Hematopoietic multipotent progenitor cell treated with erythropoietin and hydrocortisone succinate and interleukin-3 and kit ligand, for 4 days (in vitro differentiated cells): ENCODE measurements at regions not wholly inside any gene's neighbourhood (a gene's known extent, or its start where the extent isn't known, plus 50 kb on each side); places are given as distances from the start of the nearest gene placed in this dataset.

ENCODE experiments used
- DNase-seq: peaks from one replicate; pipeline ENCODE4 v3.0.0-alpha.2; 2015

DNA sequence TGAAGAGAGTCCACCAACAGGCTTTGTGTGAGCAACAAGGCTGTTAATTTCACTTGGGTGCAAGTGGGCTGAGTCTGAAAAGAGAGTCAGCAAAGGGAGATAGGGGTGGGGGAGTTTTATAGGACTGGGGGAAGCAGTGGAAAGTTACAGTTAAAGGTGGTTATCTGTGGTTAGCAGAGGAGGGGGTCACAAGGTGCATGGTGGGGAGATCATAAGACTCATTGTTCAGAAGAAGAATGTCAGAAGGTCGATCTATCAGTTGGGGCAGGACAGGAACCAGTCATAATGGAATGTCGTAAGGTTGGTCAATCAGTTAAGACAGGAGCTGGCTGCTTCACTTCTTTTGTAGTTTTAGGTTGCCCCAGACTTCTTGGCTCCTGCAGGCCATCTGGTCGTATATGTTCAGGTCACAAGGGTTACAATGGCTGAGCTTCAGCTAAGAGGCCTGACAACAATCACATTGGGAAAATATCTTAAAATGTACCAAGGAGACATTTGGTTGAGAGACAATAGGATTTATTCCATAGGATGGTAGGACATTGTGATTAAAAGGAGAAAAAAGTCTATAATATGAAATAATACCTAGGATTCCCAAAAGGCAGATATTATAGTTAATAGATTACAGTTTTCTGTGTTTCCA, 356.4 kb downstream of the ANKRD7 start:
- no peak for DNase-seq

DNA sequence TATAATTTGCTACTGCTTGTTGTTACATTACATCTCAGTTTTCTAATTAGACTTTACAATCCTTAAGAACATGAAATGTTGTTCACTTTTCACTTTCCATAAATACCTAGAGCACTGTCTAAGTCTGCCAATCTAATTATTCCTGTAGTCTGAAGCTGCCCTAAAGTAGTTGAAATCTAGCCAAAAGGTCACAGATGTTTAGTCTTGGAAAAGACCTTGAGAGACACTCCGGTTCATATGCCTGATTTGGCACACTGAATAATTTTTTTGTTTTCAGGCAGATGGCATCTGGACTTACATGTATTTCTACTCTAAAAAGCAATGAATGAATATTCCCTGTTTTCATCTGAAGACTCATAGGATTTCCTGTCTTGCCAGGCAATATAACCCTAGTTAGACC, 359.1 kb downstream of the ANKRD7 start:
- no peak for DNase-seq

DNA sequence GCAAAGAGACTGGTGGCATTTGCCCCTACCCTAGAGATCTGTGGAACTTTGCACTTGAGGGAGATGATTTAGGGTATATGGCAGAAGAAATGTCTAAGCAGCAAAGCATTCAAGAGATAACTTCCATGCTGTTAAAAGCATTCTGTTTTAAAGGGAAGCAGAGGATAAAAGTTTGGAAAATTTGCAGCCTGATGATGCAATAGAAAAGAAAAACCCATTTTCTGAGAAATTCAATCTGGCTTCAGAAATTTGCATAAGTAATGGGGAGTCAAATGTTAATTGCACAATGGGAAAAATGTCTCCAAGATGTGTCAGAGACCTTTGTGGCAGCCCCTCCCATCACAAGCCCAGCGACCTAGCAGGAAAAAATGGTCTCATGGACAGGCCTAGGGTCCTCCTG, 361.7 kb downstream of the ANKRD7 start:
- no peak for DNase-seq

DNA sequence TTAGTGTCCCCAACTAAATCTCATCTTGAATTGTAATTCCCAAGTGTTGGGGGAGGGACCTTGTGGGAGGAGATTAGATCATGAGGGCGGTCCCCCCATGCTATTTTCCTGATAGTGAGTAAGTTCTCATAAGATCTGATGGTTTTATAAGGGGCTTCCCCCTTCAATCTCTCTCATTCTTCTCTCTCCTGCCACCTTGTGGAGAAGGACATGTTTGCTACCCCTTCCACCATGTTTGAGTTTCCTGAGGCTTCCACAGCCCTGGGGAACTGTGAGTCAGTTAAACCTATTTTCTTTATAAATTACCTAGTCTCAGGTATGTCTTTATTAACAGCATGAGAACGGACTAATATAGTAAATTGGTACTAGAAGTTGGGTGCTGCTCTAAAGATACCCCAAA, 365.6 kb downstream of the ANKRD7 start:
- peak; percentile 64 for DNase-seq

DNA sequence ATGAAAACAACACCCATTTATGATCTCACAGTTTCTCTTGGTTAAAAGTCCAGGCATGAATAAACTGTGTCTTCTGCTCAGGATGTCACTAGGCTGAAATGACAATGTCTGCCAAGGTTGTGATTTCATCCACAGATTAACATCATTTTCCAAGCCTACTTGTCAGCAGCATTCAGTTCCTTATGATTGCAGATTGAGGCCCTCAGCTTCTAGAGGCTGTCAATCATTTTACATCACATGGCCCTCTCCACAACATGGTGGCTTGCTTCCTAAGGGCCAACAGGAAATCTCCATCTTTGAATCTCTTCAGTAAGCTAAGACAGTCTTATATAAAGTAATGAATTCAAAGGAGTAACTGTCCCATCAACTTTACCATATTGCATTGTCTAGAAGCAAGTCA, 377.6 kb downstream of the ANKRD7 start:
- no peak for DNase-seq

DNA sequence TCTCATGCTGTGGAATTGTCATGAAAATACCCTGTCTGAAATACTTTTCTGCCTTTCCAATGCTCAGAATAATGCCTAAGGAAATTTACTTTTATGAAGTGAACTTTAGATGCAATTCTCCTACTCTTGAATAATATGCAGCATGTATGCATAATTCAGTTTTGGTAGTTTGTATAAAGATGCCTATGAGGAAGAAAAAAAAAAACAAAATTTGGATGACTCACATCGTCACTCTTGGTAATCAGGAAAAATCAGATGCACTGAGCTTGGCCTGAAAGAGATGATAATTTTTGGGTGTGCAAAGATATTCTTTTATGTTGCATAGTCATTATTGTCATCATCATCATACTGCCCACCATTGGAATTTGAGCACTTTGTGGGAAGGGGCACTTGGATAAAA, 382.1 kb downstream of the ANKRD7 start:
- DNase-seq: no peak

DNA sequence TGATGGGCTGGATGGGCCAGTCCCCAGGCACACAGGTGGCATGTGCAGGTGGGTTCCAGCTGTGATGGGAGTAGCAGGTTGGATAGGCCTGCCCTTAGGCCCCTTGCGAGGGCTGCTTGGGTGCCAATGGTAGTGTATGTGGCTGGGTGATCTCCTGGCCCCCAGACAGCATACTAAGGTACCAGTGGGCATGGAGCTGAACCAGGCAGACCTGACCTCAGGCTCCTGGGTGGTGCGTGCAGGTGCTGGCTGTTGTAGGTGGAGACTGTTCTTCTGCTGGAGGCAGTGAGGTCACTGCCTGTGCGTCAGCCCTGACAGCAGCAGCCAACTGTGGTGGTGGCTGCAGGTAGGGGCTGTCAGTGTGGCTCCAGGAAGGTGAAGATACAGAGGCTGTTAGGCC, 384.7 kb downstream of the ANKRD7 start:
- DNase-seq: no peak

DNA sequence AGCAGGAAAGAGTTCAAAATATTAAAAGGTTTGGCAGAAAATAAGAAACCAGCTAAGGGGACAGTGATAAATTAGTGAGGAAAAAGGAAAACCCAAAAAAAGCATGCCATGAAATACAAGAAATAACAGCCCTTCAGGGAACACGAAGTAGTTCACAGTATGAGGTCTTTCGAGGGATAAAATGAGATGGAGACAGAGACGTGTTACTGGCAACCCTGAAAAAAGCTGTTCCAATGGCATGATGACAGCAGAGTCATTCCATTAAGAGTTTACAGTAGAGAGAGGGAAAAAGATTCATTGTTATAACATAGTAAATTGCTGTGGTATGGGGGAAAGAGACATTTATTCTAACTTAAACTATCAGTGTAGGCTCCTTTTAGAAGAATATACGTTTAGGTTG, 391.2 kb downstream of the ANKRD7 start:
- DNase-seq: no peak

DNA sequence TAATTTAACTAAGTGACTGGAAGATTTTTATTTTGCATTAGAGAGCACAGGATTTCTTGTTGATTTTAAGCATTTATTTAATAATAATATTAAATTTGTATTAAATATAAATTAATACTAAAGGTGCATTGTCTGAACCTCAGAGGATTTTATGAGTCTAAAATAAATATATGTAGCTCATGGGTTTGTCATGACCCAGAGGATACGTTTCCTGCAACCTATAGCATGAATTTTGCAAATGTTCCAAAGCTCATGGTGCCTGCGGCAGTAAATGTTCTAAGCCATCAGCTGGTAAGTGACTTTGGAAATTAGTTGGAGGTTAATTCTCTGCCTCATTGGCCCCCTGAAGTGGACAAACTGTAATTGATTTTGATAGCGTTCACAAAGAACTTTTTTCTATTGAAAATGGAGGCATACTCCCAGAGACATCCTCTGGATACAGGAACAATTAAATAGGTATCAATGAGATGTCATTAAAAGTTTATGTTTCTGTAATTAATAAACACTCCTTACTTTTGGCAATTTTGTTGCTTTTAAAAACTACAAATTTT, 397.4 kb downstream of the ANKRD7 start:
- DNase-seq: no peak

DNA sequence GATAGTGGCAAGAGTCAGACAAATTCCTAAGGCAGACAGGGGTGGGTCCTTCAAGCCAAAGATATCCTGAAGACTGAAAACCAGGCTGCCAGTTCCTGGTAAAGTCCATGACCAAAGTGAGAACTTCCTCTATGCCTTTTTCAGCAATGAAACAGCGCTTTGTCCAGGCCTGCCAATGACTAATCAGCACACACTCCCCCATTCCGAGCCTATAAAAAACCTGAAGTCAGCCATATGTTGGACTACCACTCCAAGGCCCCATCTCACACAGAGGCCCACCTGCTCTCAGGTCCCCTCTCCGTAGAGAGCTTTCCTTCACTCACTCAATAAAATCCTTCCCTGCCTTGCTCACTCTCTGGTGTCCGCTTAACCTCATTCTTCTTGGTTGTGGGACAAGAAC, 402.2 kb downstream of the ANKRD7 start:
- DNase-seq: no peak

DNA sequence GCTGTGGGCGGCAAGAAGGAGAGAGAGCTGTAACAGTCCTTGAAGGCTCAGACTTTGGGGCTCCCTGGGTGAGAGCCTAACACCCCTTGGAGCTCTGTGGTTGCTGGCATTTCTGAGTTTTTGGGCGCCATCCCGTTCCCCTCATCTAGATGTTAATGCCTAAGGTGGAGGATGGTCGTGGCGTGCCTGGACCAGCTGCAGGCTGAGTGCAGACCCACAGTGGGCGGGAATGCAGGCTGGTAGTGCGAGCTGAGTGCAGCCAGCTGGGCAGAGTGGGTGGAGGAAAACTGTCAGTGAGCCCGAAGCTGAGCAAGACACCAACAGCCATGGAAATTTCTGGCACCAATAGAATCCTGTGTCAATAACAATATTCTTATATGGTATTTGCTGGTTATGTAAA, 403.0 kb downstream of the ANKRD7 start:
- no peak for DNase-seq

DNA sequence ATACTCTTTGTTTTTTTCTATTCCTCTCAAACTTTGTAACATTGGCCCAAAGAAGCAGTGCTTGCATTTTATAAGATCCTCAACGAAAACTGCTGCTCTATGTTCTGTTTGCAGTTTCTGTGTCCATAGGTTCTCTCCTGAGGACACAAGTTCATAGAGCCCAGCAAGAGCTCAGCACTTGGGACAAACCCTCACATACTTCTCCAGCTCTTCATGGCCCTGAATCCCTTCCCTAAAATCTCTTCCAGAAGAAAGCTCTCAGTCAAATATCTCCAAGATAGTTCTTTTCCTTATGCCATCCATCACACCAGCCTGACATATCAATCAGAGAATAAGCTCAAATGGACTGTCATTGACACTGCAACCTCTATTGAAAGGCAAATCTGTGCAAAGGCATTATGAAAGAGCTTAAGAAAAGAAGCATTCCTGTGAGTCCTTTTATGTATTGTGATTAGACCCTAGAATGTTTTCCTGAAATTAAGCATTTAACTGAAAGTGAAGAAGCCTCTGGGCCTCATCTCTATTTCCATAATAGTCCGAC, 405.5 kb downstream of the ANKRD7 start:
- no peak for DNase-seq

DNA sequence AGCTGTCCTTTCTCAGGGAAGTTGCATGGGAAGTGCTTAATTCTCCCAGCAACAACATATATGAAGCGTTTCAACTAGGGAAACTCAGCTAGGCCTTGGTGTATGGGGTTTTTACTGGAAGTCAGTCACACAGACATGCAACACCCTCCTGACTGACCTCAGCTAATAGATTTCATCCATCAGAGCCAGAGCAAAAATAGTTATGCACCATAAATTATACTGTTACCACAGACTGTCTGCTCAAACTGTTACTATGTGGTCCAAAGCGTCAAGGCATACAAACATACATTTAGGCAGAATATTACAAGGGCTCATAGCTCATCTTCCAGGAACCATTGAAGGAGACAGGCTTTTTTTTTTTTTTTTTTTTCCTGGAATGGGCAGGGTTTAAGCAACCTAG, 417.9 kb downstream of the ANKRD7 start:
- DNase-seq: no peak

DNA sequence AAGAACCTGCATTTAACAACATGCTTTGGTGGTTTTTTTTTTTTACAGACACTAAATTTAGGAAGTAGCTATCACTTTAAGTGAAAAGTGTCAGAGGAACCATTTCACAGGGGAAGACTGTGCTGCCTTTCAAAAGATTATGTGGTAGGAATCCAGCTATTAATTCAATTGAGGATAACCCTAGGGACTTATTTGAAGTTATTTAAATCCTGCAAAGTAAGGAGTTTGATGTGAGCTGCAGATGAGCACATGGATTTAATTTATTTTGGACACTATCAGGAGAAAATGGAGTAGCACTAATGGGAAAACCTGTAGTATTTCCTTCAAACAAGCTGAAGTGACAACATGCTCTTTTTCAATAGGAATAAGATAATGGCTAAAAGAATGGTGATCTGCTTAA, 419.8 kb downstream of the ANKRD7 start:
- no peak for DNase-seq

DNA sequence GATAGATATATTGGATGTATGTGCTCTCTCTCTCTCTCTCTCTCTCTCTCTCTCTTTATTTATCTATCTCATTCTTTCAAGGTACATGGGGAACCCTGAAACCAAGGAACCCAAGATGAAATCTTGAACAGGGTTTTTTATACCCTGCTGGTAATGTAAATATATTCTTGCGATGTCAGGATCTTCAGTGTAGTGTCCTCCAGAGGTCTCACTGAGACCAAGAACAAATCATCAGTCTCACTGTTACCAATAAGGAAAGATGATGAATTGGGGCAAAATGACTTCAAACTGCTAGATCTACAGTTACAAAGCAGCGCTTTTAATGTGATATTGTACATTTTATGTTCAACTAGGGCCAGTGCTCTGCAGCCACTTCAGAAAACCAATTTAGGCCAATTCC, 423.5 kb downstream of the ANKRD7 start:
- DNase-seq: no peak

DNA sequence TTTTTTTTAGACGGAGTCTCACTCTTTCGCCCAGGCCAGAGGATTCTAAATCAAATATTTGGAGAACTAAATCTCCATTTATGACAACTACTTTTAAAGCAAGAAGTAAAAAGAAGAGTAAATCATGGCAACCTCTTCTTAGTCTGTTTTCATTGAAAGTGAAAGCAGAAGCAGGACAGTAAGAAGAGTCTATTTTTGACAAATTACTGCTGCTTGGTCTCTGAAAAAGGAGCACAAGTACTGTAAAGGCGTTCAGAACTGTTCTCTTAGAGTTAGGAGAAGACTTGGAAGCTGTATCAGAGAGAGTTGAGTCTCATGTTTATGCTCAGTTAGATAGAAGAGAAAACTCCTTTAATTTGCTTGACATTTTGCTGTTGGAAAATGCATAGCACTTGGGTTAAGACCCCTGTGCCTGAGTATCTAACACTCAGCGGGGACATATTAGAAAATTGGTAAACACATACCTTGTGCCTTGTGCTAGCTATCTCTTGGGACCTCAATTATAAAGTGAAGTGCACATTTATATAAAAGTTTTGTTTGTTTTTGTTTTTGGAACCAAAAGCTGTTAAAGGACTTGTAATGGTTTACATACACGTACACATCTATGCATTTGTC, 433.0 kb downstream of the ANKRD7 start:
- DNase-seq: no peak

DNA sequence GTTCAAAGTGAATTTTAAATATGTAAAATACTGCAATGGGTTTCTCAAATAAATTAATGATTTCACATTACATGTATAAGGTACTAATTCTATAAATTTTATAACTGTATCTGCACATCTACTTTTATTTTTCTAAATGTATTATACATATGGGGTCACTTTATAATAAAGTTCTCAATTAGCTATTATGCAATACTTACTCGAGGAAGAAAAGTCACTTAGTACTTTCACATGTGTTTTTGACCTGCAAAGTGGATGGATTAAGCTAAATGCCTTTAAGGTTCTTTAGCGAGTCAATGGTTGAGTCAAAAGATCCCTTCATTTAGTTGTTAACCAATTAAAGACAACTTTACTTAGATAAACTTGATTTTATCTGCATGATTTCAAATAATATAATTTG, 437.8 kb downstream of the ANKRD7 start:
- DNase-seq: no peak

DNA sequence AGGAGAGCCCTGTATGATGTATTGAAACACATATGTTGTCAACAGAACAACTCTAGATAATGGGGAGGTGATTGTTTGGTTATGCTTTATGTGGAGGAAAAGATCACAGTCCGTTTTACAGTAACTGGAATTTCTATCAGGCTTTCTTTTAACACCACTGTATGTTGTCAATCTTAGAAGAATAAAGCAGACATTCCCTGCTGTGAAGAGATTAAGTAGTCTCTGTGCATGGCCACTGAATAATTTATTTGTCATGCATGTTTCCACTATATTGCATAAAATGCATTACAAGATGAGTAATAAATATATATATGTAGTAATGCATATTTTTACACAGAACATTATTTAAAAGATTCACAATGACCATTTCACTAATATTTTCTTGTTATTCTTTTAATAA, 440.0 kb downstream of the ANKRD7 start:
- DNase-seq: no peak

DNA sequence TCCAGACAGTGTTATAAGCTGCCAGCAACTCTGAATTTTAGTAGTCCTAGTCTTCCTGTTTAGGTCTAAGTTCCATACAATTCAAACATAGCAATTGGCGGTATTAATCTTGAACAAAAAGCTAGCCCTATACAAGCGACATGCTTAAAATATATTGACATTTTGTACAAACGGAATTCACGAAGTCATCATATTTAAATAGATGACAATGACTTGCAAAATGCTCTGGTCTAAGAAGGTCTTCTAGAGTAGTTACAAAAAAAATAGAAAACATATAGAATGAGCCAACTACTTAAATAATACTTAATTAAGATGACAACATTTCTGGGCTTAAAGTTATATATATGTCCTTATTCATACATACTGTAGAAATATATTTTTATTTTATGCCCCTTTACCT, 446.6 kb downstream of the ANKRD7 start:
- DNase-seq: no peak

DNA sequence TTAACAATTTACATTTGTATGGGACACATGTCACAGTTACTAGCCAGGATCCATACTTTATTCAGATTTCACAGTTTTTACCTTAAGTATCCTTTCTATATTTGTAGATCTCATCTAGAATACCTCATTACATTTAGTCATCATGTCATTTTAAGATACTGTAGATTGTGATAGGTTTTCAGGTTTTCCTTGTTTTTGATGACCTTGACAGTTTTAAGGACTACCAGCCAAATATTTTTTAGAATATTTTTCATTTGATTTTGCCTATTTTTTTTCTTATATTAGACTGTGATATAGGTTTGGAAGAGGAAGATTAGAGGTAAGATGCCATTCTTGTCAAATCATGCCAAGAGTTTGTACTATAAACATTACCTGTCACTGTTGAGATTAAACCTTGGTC, 460.3 kb downstream of the ANKRD7 start:
- no peak for DNase-seq

DNA sequence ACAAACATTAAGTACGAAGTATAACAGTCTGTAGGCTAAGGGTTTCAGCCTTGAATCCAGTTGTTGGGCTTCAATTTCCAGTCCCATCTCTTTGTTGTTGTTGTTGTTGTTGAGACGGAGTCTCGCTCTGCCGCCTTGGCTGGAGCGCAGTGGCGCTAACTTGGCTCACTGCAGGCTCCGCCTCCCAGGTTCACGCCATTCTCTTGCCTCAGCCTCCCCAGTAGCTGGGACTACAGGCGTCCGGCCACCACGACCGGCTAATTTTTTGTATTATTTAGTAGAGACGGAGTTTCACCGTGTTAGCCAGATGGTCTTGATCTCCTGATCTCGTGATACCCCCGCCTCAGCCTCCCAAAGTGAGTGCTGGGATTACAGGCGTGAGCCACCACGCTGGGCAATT, 464.9 kb downstream of the ANKRD7 start:
- DNase-seq: no peak

DNA sequence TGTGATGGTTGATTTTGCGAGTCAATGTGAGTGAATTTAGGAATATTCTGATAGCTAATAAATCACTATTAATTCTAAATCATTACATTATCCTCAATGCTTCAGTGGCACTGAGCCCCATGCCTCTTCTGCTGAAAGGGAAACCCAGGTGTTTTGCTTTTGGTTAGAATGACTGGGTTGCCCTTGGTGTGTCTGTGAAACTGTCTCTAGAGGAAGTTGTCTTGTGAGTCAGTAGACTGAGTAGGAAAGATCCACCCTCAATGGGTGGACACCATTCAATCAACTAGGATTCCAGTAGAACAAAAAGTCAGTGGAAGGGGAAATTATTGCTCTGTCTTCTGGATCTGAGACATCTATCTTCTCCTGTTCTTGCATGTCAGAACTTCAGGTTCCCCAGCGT, 472.4 kb downstream of the ANKRD7 start:
- no peak for DNase-seq

DNA sequence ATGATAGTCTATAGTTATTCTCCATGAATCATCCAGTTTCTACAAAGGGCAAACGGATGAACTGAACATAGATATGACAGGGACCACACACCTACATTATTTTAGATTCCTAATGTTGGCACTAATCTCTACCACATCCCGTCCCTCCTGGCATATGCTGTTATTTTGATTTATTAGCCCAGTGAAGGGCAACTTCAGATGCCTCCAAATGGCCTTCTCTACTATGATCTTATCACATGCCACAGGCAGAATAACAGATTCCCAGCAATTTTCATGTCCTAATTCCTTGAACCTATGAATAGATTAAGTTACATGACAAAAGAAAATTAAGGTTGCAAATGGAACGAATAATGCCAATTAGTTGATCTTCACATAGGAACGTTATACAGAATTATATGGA, 474.7 kb downstream of the ANKRD7 start:
- DNase-seq: no peak

DNA sequence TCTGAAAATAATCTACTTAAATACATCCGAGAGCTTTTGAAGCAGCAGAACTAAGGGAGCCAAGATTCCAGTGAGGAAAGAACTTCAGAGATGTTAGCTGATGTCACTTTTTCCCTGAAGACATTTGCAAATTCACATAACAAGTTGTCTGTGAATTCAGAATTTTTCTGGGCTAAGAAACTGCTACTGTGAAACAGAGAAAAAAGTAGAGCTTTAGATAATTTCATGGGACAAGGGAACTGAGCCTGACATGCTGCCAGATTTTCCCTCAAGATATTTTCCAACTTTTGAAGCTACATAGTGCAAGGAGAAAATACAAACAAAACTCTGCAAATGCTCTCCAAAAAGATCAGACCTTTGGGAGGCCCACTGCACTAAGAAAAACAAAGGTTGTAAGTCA, 484.2 kb downstream of the ANKRD7 start:
- no peak for DNase-seq

DNA sequence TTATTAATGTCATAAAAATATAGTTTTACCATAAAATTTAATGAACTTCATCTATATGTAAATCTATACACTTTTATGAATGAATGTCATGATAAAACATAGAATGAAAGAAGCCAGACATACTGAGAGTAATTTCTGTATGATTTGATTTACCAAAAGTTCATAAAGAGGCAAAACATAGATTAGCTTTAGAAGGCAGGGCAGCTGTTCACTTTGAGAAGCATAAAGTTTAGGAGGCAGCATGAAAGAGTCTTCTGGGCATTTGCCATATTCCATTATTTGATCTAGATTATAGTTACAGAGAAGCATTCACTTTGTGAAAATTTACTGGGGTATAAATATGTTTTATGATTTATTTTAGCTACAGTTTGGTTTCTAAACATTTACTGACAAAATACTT, 487.2 kb downstream of the ANKRD7 start:
- no peak for DNase-seq
